IMR-90 (cell line): ENCODE measurements at regions not wholly inside any gene's neighbourhood (a gene's known extent, or its start where the extent isn't known, plus 50 kb on each side); places are given as distances from the start of the nearest gene placed in this dataset.

Experiments used
- ATAC-seq: fragments of 200-7000 bp; cut with Tn5 transposase; 2 replicates; pipeline ENCODE4 v1.9.1; 2020; ENCODE audit warnings: low read depth, mild to moderate bottlenecking, moderate library complexity
- BruUV-seq: library from RNA; stranded (reverse); fragments of 400-500 nt; replicated peaks from 2 replicates; lab custom pipeline; 2021; lab: Mats Ljungman, UMichigan
- CTCF ChIA-PET: fragments of 300-600 bp; formaldehyde crosslinking; extraction: SDS; loops from one replicate; lab custom pipeline; 2021; ENCODE audit warnings: antibody characterized with exemption; lab: Yijun Ruan, JAX
- POLR2A ChIA-PET: fragments of 300-600 bp; sonication (Branson Sonifier 250); formaldehyde crosslinking; loops from one replicate; lab custom pipeline; 2022; ENCODE audit warnings: antibody characterized with exemption; ENCODE audit not compliant: unreplicated experiment; lab: Charles Lee
- DNase-seq: peaks from one replicate; pipeline ENCODE4 v3.0.0; 2013
- H2AFZ ChIP-seq: replicated peaks from 2 replicates; pipeline ENCODE3; 2013; ENCODE audit warnings: low read length, mild to moderate bottlenecking; ENCODE audit not compliant: poor library complexity
- H2AK5ac ChIP-seq: 2 replicates; pipeline ENCODE4 v1.6.1; 2013; ENCODE audit warnings: low read depth, low read length, inconsistent platforms
- H2AK9ac ChIP-seq: replicated peaks from 2 replicates; pipeline ENCODE3; 2013; ENCODE audit warnings: mild to moderate bottlenecking, low read depth, low read length, moderate library complexity; ENCODE audit not compliant: poor library complexity
- H2BK120ac ChIP-seq: 2 replicates; pipeline ENCODE4 v1.6.1; 2013; ENCODE audit warnings: low read depth, low read length, inconsistent platforms
- H2BK15ac ChIP-seq: 3 replicates; pipeline ENCODE4 v1.6.1; 2013; ENCODE audit warnings: low read depth, low read length, inconsistent platforms
- H2BK20ac ChIP-seq: 2 replicates; pipeline ENCODE4 v1.6.1; 2013; ENCODE audit warnings: low read depth, mild to moderate bottlenecking, inconsistent platforms, low read length, moderate library complexity
- H2BK5ac ChIP-seq: 2 replicates; pipeline ENCODE4 v1.6.1; 2013; ENCODE audit warnings: mild to moderate bottlenecking, low read depth, low read length, inconsistent platforms; ENCODE audit not compliant: poor library complexity, severe bottlenecking
- H3K14ac ChIP-seq: replicated peaks from 2 replicates; pipeline ENCODE4 v1.6.1; 2013; ENCODE audit warnings: low read depth, low read length, inconsistent platforms
- H3K18ac ChIP-seq: 2 replicates; pipeline ENCODE4 v1.6.1; 2013; ENCODE audit warnings: low read depth, low read length, control low read depth
- H3K23ac ChIP-seq: 2 replicates; pipeline ENCODE4 v1.6.1; 2013; ENCODE audit warnings: low read depth, low read length, inconsistent platforms
- H3K27ac ChIP-seq: 2 replicates; pipeline ENCODE4 v1.5.1; 2013; ENCODE audit warnings: mild to moderate bottlenecking, control low read depth, low read length; ENCODE audit not compliant: insufficient read depth
- H3K27me3 ChIP-seq: 2 replicates; pipeline ENCODE4 v1.6.1; 2013; ENCODE audit warnings: low read length; ENCODE audit not compliant: control insufficient read depth, insufficient read depth
- H3K36me3 ChIP-seq: 2 replicates; pipeline ENCODE4 v1.6.1; 2013; ENCODE audit warnings: low read length, mixed read lengths; ENCODE audit not compliant: control insufficient read depth, insufficient read depth
- H3K4ac ChIP-seq: 2 replicates; pipeline ENCODE4 v1.6.1; 2013; ENCODE audit warnings: low read depth, low read length, inconsistent platforms
- H3K4me1 ChIP-seq: 2 replicates; pipeline ENCODE4 v1.6.1; 2013; ENCODE audit warnings: low read length, mixed read lengths; ENCODE audit not compliant: control insufficient read depth, insufficient read depth
- H3K4me2 ChIP-seq: 2 replicates; pipeline ENCODE4 v1.6.1; 2013; ENCODE audit warnings: low read depth, mild to moderate bottlenecking, control low read depth, low read length, moderate library complexity
- H3K4me3 ChIP-seq: 2 replicates; pipeline ENCODE4 v1.5.1; 2013; ENCODE audit warnings: low read depth, mild to moderate bottlenecking, control low read depth, low read length, moderate library complexity; ENCODE audit not compliant: insufficient read depth
- H3K56ac ChIP-seq: 2 replicates; pipeline ENCODE4 v1.6.1; 2013; ENCODE audit warnings: low read length, inconsistent platforms; ENCODE audit not compliant: insufficient read depth; ENCODE audit errors: extremely low read depth
- H3K79me1 ChIP-seq, 2 experiments: 2 replicates each; pipeline ENCODE4 v1.6.1; 2013; ENCODE audit warnings: low read length in 2 of 2, inconsistent platforms in 1 of 2, low read depth in 1 of 2
- H3K9ac ChIP-seq: 2 replicates; pipeline ENCODE4 v1.6.1; 2013; ENCODE audit warnings: low read depth, low read length, control low read depth
- H3K9me1 ChIP-seq: 2 replicates; pipeline ENCODE4 v1.6.1; 2013; ENCODE audit warnings: low read length, inconsistent platforms; ENCODE audit not compliant: insufficient read depth
- H3K9me3 ChIP-seq: 2 replicates; pipeline ENCODE4 v1.6.1; 2013; ENCODE audit warnings: low read length; ENCODE audit not compliant: control insufficient read depth, insufficient read depth
- H4K20me1 ChIP-seq: 2 replicates; pipeline ENCODE4 v1.6.1; 2013; ENCODE audit warnings: low read length, inconsistent platforms; ENCODE audit not compliant: insufficient read depth
- H4K5ac ChIP-seq: 2 replicates; pipeline ENCODE4 v1.6.1; 2013; ENCODE audit warnings: mild to moderate bottlenecking, low read depth, low read length, control low read depth
- H4K8ac ChIP-seq, 2 experiments: 2 replicates each; pipeline ENCODE4 v1.6.1; 2013; ENCODE audit warnings: low read depth in 2 of 2, low read length in 2 of 2, control low read depth in 1 of 2, inconsistent platforms in 1 of 2
- H4K91ac ChIP-seq: 2 replicates; pipeline ENCODE4 v1.6.1; 2013; ENCODE audit warnings: low read depth, low read length, inconsistent platforms; ENCODE audit not compliant: insufficient read depth
- CEBPB ChIP-seq: IDR thresholded peaks from 2 replicates; pipeline ENCODE4 v1.6.1; 2012; ENCODE audit warnings: low read depth, low read length, improper control_type of control experiment
- CHD1 ChIP-seq: IDR thresholded peaks from 2 replicates; pipeline ENCODE4 v1.6.1; 2012; ENCODE audit warnings: low read depth, low read length, improper control_type of control experiment
- FOS ChIP-seq: fragments of 150-350 bp; IDR thresholded peaks from 2 replicates; pipeline ENCODE4 v1.6.1; 2016; ENCODE audit warnings: low read depth, low read length
- MXI1 ChIP-seq: IDR thresholded peaks from 2 replicates; pipeline ENCODE4 v1.6.1; 2012; ENCODE audit warnings: low read depth, mild to moderate bottlenecking, low read length, moderate library complexity, borderline replicate concordance
- NFE2L2 ChIP-seq: fragments of 150-350 bp; IDR thresholded peaks from 2 replicates; pipeline ENCODE4 v1.6.1; 2016; ENCODE audit warnings: low read depth, mild to moderate bottlenecking, low read length
- POLR2A ChIP-seq: IDR thresholded peaks from 2 replicates; pipeline ENCODE4 v1.6.1; 2012; ENCODE audit warnings: mild to moderate bottlenecking, low read depth, low read length
- RFX5 ChIP-seq: IDR thresholded peaks from 2 replicates; pipeline ENCODE4 v1.8.0; 2012; ENCODE audit warnings: low read depth, mild to moderate bottlenecking, low read length, moderate library complexity
- WGBS, 2 experiments: methylation state at CpG; one replicate each; pipeline versions ENCODE4 v1.1.5 to v1.1.7; 2013; ENCODE audit warnings: missing lambda C conversion rate in 2 of 2; ENCODE audit not compliant: insufficient read length in 1 of 2; ENCODE audit errors: extremely low coverage in 2 of 2; 5-methylcytosine and 5-hydroxymethylcytosine counted together
- dilution Hi-C: fragments of 300-500 bp; cut with HindIII; formaldehyde crosslinking; loops from one replicate; pipeline ENCODE4 v1.14.3; 2018; ENCODE audit warnings: low sequenced_read_pairs; ENCODE audit not compliant: unreplicated experiment
- in situ Hi-C: fragments of 300-500 bp; cut with MboI; formaldehyde crosslinking; loops from 3 replicates; pipeline ENCODE4 v1.14.3; 2019; ENCODE audit warnings: low sequenced_read_pairs, inconsistent platforms, mixed read lengths
- intact Hi-C: fragments of 100-400 bp; cut with micrococcal nuclease; formaldehyde crosslinking; loops from 2 replicates; pipeline ENCODE4 v1.10.0; 2022
- TF ChIP-seq, protein P1 (sequence below): fragments of 150-350 bp; IDR thresholded peaks from 2 replicates; pipeline ENCODE4 v1.6.1; 2016; ENCODE audit warnings: low read depth, mild to moderate bottlenecking, low read length, moderate library complexity, borderline replicate concordance

DNA sequence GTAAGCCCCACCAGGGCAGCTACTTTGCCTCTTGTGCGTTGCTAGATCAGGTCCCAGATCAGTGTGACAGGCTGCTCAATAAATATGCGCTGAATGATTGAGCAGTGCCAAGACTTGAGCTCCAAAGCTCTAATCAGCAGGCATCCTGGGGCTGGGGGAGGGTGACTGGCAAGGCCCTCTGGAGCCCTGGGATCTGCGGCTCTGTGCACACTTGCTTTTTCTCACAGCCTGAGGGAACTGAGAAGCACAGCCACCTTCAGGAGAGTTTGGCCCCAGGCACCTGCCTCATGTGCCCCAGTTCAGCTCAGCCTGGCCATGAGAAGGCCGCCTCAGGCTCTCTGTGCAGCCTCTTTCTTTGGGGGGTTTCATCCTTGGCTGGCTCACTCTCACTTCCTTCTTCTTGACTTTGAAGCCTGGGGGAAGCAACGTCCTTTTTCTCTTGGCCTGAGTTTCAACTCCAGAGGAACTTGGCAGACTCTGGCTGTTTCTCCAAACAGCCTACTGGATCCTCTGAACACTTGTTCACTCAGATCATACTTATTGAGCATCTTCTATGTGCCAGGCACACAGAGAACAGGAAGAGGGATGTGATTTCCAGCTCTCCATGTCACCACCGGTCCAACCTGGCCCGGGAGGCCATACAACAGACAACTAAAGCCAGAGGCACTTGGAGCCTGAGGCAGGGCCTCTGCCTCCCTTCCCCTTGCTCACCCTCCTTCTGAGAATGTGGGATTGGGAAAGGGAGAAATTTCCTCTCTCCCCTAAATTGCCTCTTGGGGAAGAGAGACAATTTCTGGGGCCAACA is 114.0 kb downstream of the VEGFA start:
- dilution Hi-C loops (no loop called here), intact Hi-C loops (no loop called here), in situ Hi-C loops (no loop called here)
- H3K79me1 ChIP-seq = no peaks in the 10 kb centered on the region
- no peak overlapping the region for H3K14ac ChIP-seq
- no peak overlapping the region for H2AK9ac ChIP-seq
- H3K18ac ChIP-seq = no peak overlapping the region
- H3K4me2 ChIP-seq = no peak overlapping the region
- no peak overlapping the region for H2BK20ac ChIP-seq
- ChIA-PET POLR2A (no interaction called here), CTCF (no interaction called here)
- H3K27ac ChIP-seq = no peak overlapping the region
- WGBS, 2 experiments = 100% methylated on average over 1 of the region's 7 CpGs; no CpG with 5 or more reads in 1 of the 2 experiments
- no peak overlapping the region for H3K9ac ChIP-seq
- H2AFZ ChIP-seq = no peak overlapping the region
- H4K20me1 ChIP-seq = no peaks in the 10 kb centered on the region
- TF ChIP-seq CHD1 (no peak), RFX5 (no peak), CEBPB (no peak), FOS (no peak), POLR2A (no peak), NFE2L2 (no peak), MXI1 (no peak)
- TF ChIP-seq, protein P1, sequence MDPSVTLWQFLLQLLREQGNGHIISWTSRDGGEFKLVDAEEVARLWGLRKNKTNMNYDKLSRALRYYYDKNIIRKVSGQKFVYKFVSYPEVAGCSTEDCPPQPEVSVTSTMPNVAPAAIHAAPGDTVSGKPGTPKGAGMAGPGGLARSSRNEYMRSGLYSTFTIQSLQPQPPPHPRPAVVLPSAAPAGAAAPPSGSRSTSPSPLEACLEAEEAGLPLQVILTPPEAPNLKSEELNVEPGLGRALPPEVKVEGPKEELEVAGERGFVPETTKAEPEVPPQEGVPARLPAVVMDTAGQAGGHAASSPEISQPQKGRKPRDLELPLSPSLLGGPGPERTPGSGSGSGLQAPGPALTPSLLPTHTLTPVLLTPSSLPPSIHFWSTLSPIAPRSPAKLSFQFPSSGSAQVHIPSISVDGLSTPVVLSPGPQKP = no peak
- no peak overlapping the region for H3K23ac ChIP-seq
- no peak overlapping the region for H3K4ac ChIP-seq
- BruUV-seq = no TSS peak
- no peak overlapping the region for H2BK5ac ChIP-seq
- no peaks in the 10 kb centered on the region for H3K9me3 ChIP-seq
- no peak overlapping the region for H3K4me3 ChIP-seq
- no peak for ATAC-seq
- 0 out of 2 replicates have a peak, but pooled peaks cover 4% of the 10 kb centered on the region for H3K9me1 ChIP-seq
- H4K5ac ChIP-seq = no peak overlapping the region
- no peak overlapping the region for H2AK5ac ChIP-seq
- H3K27me3 ChIP-seq = peaks cover 27% of the 10 kb centered on the region
- H2BK120ac ChIP-seq = no peak overlapping the region
- no peak for DNase-seq
- H4K91ac ChIP-seq = no peak overlapping the region
- H3K56ac ChIP-seq = no peak overlapping the region
- H3K4me1 ChIP-seq = no peaks in the 10 kb centered on the region
- H3K36me3 ChIP-seq = no peaks in the 10 kb centered on the region
- H4K8ac ChIP-seq = no peak overlapping the region
- no peak overlapping the region for H2BK15ac ChIP-seq
